Ecto neural progenitor cell (in vitro differentiated cells): ENCODE measurements at regions not wholly inside any gene's neighbourhood (a gene's known extent, or its start where the extent isn't known, plus 50 kb on each side); places are given as distances from the start of the nearest gene placed in this dataset.
A peak's percentile ranks its signal among the peaks of the same experiment; 100 is the strongest.
"Not testable (repeated sequence)": the region's sequence is repeated elsewhere in the genome, so short reads cannot be mapped to it uniquely, and the experiment has no call there.

Experiments
- DNase-seq: peaks from one replicate; pipeline ENCODE4 v3.0.0-alpha.2; 2018; ENCODE audit warnings: low spot score

- DNase-seq, result no peak
Measured at GRCh38 chr2:53536583-53537361, 230.8 kb upstream of the CHAC2 start.

GRCh38 chr2:53535234-53535840, 232.3 kb upstream of the CHAC2 start:
- no peak for DNase-seq

DNA sequence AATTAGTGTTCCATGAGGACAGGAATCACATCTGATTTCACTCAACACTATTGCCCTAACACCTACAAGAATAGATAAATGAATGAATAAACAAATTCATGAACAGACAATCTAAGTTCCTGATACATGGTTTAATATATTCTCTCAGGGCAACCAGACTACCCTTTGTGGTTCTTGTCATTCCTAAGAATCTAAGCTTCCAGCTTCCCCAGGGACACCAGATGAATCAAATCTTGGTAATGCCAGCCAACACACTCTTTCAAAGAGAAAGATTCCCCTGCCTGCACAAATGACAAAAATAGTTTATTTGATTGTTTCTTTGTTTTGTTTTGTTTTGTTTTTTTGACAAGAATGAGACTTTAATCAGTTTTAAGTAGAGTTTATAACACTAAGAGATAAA, 237.5 kb upstream of the CHAC2 start:
- DNase-seq, result no peak

DNA sequence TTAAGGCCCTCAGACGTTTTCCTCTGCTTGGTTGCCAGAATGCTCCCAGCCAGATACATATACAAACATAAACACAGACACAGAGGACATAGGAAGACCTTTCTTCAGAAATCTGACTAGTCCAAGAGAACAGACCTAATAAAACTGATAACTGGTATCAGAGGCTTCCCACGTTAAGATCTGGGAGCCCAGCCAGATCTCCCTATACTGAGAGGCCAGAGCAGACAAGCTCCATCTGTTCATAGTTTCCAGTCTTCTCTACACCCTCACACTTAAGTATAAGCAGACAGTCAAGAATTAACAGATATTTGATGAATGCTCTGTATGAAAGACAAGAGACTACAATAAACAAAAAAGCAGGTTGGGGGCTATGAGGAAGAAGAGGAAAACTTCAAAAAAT, 240.5 kb upstream of the CHAC2 start:
- DNase-seq, result no peak

GRCh38 chr2:53519918-53520841, 247.4 kb upstream of the CHAC2 start:
- DNase-seq, result peak; percentile 46

DNA sequence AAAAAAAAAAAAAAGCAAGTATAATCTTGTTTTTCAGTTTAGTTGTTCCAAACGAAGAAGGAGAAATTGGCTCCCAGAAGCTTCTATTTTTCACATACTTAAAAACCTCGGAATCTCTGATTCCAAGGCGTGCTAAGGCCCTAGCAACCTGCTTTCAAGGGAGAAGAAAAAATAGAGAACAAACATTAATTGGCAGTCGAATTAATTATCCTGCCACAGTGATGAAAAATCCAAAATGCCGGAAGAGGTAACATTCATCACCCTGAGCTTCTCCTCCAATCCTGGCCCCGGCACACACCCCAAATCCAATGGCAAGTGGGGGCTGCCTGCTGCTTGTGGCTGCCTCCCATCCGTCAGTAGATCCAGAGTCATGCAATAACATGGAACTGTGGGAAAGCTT, 250.2 kb upstream of the CHAC2 start:
- no peak for DNase-seq

DNA sequence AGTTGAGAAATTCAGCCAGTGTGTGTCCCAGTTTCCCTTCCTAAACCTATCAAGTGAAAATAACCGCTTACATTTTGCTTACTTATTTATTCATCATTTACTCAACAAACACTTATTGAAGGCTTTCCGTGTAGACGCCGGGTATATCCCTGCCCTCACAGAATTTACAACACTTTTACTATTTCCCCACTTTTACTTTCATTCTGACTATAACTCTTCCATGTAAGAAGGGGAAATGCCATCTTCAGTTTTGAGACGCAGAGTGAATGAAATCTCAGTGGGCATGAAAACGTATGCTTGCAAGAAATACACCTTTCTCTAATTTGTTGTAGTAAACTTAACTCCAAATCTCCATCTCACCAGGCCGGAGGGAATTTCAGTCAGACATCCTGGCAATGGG, 251.0 kb upstream of the CHAC2 start:
- no peak for DNase-seq

GRCh38 chr2:53515435-53516332, 251.9 kb upstream of the CHAC2 start:
- DNase-seq, result no peak

- no peak for DNase-seq
Measured at GRCh38 chr2:53513167-53513666, 254.4 kb upstream of the CHAC2 start.

- DNase-seq, result no peak
Measured at GRCh38 chr2:53512071-53512826, 255.4 kb upstream of the CHAC2 start.

GRCh38 chr2:53511549-53511948, 256.1 kb upstream of the CHAC2 start:
- DNase-seq, result no peak

DNA sequence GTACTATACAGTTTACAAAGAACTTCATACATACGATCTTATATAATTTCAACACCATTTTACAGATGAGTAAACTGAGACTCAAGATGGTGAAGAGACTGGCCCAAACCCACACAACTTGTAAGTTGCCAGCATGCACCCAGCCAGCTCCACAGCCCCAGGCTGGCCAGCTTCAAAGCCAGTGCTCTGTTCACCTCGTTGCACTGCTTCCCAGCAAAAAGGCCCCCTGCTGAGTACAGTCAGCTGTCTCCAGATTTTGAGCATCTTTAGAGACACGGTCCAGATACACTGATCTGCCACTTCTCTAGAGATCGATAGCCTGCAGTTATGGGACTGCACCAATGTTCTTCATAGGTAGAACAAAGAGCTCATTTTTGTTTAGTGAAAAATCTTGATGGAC, 257.2 kb upstream of the CHAC2 start:
- DNase-seq, result no peak

DNA sequence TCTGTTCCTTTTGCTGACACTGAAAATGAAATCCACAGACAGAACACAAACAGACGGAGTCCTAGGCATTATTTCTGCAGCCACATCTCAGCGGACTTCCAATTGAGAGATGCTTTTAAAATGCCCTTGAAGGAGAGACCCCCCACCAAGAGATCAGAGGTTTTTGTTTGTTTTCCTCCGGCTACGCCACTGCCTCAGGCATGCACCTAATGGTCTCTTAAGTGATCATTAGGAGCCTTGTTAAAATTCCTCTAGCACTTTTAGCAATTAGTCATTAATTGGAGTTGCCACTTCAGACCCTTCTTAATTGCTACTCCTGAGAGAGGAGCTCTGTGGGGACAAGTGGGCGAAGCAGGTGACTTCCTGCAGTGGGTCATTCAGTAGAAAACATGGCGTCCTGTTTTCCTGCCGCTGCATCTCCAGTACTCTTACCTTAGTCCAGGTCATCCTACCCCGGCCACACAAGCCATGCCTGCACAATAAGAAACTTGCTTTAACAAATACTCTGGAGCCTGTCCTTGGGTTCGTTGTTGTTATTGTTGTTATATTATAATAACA, 257.7 kb upstream of the CHAC2 start:
- DNase-seq, result no peak

- DNase-seq, result no peak
Measured at GRCh38 chr2:53508667-53509066, 258.9 kb upstream of the CHAC2 start.

- DNase-seq, result not testable (repeated sequence)
Measured at GRCh38 chr2:53507070-53507469, 260.5 kb upstream of the CHAC2 start.

GRCh38 chr2:53505826-53506225, 261.8 kb upstream of the CHAC2 start:
- DNase-seq, result no peak

GRCh38 chr2:53504507-53504906, 263.1 kb upstream of the CHAC2 start:
- DNase-seq, result no peak

DNA sequence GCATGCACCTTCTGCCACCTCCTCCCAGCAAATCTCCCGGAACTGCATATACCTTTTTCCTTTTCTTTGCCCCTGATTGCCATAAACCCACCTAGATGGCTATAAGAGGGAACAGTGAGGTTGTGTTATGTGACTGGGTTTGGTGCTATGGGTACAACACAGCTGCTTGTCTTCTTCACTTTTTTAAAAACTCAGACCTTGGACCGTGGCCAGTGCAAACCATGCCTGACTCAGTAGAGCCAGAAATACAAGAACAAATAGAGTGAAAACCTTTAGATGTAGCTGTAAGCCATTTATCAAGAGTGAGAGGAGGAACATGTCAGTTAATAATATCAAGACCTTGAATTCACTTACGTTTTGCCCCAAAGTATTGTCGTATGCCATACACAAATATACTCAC, 267.4 kb upstream of the CHAC2 start:
- DNase-seq, result no peak

GRCh38 chr2:53498210-53498609, 269.4 kb upstream of the CHAC2 start:
- no peak for DNase-seq

DNA sequence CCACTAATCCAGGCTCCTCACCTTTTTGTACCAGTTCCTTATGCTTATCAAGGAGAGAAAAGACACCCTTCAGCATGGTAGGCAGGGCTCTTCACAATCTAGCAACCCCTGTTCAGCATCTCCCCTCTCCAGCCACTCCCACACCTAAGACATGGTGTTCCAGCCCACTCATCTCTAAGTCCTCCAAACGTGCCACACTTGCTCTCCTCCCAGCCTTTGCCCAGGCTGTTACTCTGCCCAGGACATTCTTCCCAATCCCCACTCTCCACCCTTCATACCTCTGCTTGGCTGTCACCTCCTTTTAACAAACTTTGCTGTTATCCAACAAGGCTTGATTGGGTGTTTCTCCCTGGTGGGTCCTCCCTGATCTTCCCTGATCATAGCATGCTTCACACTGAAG, 270.6 kb upstream of the CHAC2 start:
- no peak for DNase-seq

DNA sequence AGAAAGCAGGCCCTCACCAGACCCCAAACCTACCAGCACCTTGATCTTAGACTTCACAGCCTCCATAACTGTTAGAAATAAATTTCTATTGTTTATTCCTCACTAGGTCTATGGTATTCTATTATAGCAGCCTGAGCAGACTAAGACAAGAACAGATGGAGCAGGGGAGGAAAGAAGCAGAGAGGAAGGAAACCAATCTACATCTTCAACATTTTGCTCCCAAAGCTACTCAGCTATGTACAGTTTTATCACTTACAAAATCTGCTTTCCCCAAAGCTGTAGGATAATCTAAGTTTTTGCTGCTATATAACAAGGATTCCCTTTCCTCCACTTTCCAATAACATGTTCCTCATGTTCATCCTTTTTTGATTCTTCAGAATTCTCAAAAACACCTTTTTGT, 274.4 kb upstream of the CHAC2 start:
- DNase-seq, result no peak
